A673 (cell line): ENCODE measurements at regions not wholly inside any gene's neighbourhood (a gene's known extent, or its start where the extent isn't known, plus 50 kb on each side); places are given as distances from the start of the nearest gene placed in this dataset.

Experiments used
- BruUV-seq: library from RNA; stranded (reverse); fragments of 400-500 nt; replicated peaks from 2 replicates; lab custom pipeline; 2021; lab: Mats Ljungman, UMichigan
- CTCF ChIA-PET: fragments of 300-600 bp; sonication (Branson Sonifier 250); formaldehyde crosslinking; loops from one replicate; lab custom pipeline; 2022; ENCODE audit warnings: antibody characterized with exemption; lab: Charles Lee
- POLR2A ChIA-PET: fragments of 300-600 bp; sonication (Branson Sonifier 250); formaldehyde crosslinking; loops from one replicate; lab custom pipeline; 2022; ENCODE audit warnings: antibody characterized with exemption; ENCODE audit not compliant: low non-redundant PET; lab: Charles Lee
- DNase-seq: peaks from one replicate; pipeline ENCODE4 v3.0.0-alpha.2; 2015; ENCODE audit warnings: low spot score
- H3K27ac ChIP-seq: fragments of 200-600 bp; sonication (generic); 2 replicates; pipeline ENCODE4 v1.5.1; 2016; ENCODE audit warnings: mixed run types, low read depth, mild to moderate bottlenecking, mixed read lengths, antibody characterized with exemption, low read length; ENCODE audit not compliant: poor library complexity, severe bottlenecking
- H3K27me3 ChIP-seq: fragments of 200-600 bp; sonication (generic); replicated peaks from 2 replicates; pipeline ENCODE4 v1.6.1; 2017; ENCODE audit warnings: mixed run types, low read depth, mild to moderate bottlenecking, mixed read lengths, antibody characterized with exemption, low read length; ENCODE audit not compliant: insufficient read depth, poor library complexity
- H3K36me3 ChIP-seq: fragments of 200-600 bp; sonication (generic); 2 replicates; pipeline ENCODE4 v1.6.1; 2016; ENCODE audit warnings: mixed run types, mild to moderate bottlenecking, mixed read lengths, antibody characterized with exemption, low read length; ENCODE audit not compliant: insufficient read depth, poor library complexity, severe bottlenecking
- H3K4me1 ChIP-seq: fragments of 200-600 bp; sonication (generic); 2 replicates; pipeline ENCODE4 v1.6.1; 2017; ENCODE audit warnings: mixed run types, mild to moderate bottlenecking, mixed read lengths, antibody characterized with exemption, low read length; ENCODE audit not compliant: insufficient read depth, poor library complexity, severe bottlenecking
- H3K4me3 ChIP-seq: fragments of 200-600 bp; sonication (generic); 2 replicates; pipeline ENCODE4 v1.5.1; 2016; ENCODE audit warnings: low read depth, mixed run types, mild to moderate bottlenecking, mixed read lengths, low read length; ENCODE audit not compliant: poor library complexity, severe bottlenecking
- H3K9me3 ChIP-seq: fragments of 200-600 bp; sonication (generic); 2 replicates; pipeline ENCODE4 v1.6.1; 2016; ENCODE audit warnings: mixed run types, low read depth, mild to moderate bottlenecking, mixed read lengths, antibody characterized with exemption, low read length; ENCODE audit not compliant: poor library complexity, severe bottlenecking
- CTCF ChIP-seq: fragments of 300-800, 200-600 bp; sonication (generic); conservative IDR thresholded peaks from 2 replicates; pipeline ENCODE4 v1.5.1; 2017; ENCODE audit warnings: low read depth, mild to moderate bottlenecking, antibody characterized with exemption, low read length, moderate library complexity, mixed read lengths
- EZH2 ChIP-seq: fragments of 200-600 bp; sonication (generic); IDR thresholded peaks from 2 replicates; pipeline ENCODE4 v1.6.1; 2017; ENCODE audit warnings: borderline replicate concordance, low read depth, mild to moderate bottlenecking, mixed read lengths, antibody characterized with exemption, low read length; ENCODE audit not compliant: poor library complexity, severe bottlenecking
- intact Hi-C: fragments of 100-400 bp; cut with micrococcal nuclease; formaldehyde crosslinking; loops from one replicate; pipeline ENCODE4 v1.10.0; 2022; ENCODE audit not compliant: unreplicated experiment

GRCh38 chr6:2551705-2552104 lies 199.0 kb downstream of the MYLK4 start:
- Histone ChIP-seq H3K36me3 (no peaks in the 10 kb centered on the region), H3K4me1 (no peaks in the 10 kb centered on the region), H3K27me3 (no peaks in the 10 kb centered on the region), H3K4me3 (no peak overlapping the region), H3K9me3 (no peaks in the 10 kb centered on the region), H3K27ac (no peak overlapping the region)
- TF ChIP-seq CTCF, result no peak
- TF ChIP-seq EZH2, result no peak
- DNase-seq, result no peak
- intact Hi-C loops, result no loop called here
- ChIA-PET CTCF (no interaction called here), POLR2A (no interaction called here)
- BruUV-seq, result no TSS peak

DNA sequence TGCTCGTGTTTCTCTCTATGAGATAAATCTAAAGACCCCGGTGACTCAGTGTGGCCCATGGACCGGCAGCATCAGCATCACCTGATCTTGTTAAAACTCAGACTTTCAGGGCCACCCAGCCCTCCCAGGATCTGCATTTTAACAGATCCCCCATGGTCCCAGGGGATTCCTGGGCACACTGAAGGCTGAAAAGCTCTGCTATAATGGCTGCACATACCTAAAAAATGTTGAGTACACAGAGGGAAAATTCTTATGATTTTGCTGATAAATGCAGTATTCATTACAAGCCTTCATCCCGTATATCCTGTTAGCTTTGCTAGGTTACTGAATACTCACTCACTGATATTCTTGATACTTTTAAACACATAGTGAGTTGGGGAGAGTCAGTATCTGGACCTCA lies 200.5 kb downstream of the MYLK4 start:
- ChIA-PET CTCF (no interaction called here), POLR2A (no interaction called here)
- Histone ChIP-seq H3K36me3 (no peaks in the 10 kb centered on the region), H3K9me3 (no peaks in the 10 kb centered on the region), H3K27ac (no peak overlapping the region), H3K27me3 (no peaks in the 10 kb centered on the region), H3K4me1 (no peaks in the 10 kb centered on the region), H3K4me3 (no peak overlapping the region)
- TF ChIP-seq CTCF (no peak), EZH2 (no peak)
- DNase-seq, result no peak
- intact Hi-C loops, result no loop called here
- BruUV-seq, result no TSS peak

DNA sequence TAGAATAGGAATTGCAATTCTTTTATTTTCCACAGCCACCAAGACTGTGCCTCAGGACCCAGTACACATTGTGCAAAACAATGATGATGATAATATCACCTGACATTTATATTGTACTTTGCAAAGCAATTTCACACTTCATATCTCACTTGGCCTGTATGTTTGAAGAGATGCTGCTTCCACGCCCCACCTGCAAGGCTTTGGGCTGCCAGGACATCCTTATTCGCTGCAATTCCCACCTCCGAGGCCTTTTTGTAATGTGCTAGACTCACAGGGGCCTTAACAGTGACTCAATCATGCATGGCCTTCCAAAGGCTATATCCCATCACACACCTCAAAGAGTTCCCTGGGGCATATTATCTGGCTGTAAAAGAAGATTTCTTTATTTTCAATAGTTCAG lies 200.9 kb downstream of the MYLK4 start:
- DNase-seq, result no peak
- intact Hi-C loops, result no loop called here
- Histone ChIP-seq H3K4me1 (no peaks in the 10 kb centered on the region), H3K27ac (no peak overlapping the region), H3K27me3 (no peaks in the 10 kb centered on the region), H3K4me3 (no peak overlapping the region), H3K9me3 (no peaks in the 10 kb centered on the region), H3K36me3 (no peaks in the 10 kb centered on the region)
- BruUV-seq, result no TSS peak
- CTCF ChIA-PET, result no interaction called here
- TF ChIP-seq EZH2 (no peak), CTCF (no peak)
- POLR2A ChIA-PET, result no interaction called here
